ENCODE measurements at regions not wholly inside any gene's neighbourhood (a gene's known extent, or its start where the extent isn't known, plus 50 kb on each side); places are given as distances from the start of the nearest gene placed in this dataset.
"Not testable (repeated sequence)": the region's sequence is repeated elsewhere in the genome, so short reads cannot be mapped to it uniquely, and the experiment has no call there.

- no peak for DNase-seq
Measured at GRCh38 chr9:90505695-90506094, 136.9 kb downstream of the DIRAS2 start.

GRCh38 chr9:90506402-90506801 lies 136.2 kb downstream of the DIRAS2 start:
- not testable (repeated sequence) for DNase-seq

DNA sequence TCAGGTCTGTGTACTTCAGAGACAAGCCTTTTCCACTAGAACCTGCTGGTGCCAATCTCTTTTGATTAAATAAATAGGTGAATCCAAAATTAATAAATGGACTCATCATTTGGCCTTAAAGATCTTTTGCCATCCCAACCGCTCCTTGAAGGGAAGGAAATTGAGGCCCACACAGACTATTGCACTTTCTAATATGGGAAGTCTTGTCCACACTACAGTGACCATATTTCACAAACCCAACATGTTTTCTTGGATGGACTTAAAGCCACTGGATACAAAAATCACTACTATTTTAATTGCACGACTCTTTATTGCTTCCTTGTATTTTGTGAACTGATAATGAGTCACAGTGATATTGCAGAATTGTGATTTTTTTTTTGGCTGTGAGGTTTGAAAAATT lies 135.0 kb downstream of the DIRAS2 start:
- no peak for DNase-seq

DNA sequence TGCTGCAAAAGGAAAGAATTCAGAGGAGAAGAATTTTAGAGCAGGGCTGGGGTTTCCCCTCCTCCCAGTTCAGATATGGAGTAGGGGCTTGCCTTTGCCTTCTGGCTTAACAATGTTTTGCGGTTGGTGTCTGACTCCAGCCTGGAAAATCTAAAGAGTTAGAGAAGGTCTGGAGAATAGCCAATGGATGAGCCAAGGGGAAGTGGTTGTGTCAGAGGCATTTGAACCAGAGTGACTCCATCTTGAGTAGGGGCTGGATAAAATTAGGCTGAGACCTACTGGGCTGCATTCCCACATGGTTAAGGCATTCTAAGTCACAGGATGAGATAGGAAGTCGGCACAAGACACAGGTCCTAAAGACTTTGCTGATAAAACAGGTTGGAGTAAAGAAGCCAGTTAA lies 133.7 kb downstream of the DIRAS2 start:
- DNase-seq, result no peak

- no peak for DNase-seq
Measured at GRCh38 chr9:90511711-90512110, 130.9 kb downstream of the DIRAS2 start.

- no peak for DNase-seq
Measured at GRCh38 chr9:90514877-90515276, 127.7 kb downstream of the DIRAS2 start.

DNA sequence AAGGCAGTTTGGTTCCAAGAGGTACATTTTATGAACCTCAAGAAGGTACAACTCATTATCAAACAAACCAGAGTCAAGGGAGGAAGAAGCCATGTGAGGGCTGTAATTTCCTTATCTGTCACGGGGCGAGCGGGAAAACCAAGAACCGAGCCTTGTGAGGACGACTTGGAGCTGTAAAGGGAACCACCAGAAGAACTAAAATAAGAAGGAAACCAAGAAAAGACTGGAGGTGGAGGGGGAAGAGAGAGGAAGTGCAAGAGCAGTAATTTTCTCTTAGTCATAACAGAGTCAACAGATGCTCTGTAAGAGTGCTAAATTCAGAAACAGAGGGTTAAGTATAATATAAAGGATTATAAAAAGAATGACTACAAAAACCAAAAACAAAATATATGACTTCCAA lies 127.1 kb downstream of the DIRAS2 start:
- no peak for DNase-seq

- peak in 1 of 3 experiments; percentile 14 for DNase-seq
Measured at GRCh38 chr9:90517103-90517502, 125.5 kb downstream of the DIRAS2 start.

GRCh38 chr9:90521811-90522570 lies 120.6 kb downstream of the DIRAS2 start:
- no peak for DNase-seq

- DNase-seq, result peak in 1 of 3 experiments; percentile 45
Measured at GRCh38 chr9:90523958-90524357, 118.7 kb downstream of the DIRAS2 start.

- DNase-seq, result peak in 1 of 3 experiments; percentile 2
Measured at GRCh38 chr9:90526386-90526785, 116.2 kb downstream of the DIRAS2 start.

GRCh38 chr9:90536094-90536493 lies 106.5 kb downstream of the DIRAS2 start:
- not testable (repeated sequence) for DNase-seq

DNA sequence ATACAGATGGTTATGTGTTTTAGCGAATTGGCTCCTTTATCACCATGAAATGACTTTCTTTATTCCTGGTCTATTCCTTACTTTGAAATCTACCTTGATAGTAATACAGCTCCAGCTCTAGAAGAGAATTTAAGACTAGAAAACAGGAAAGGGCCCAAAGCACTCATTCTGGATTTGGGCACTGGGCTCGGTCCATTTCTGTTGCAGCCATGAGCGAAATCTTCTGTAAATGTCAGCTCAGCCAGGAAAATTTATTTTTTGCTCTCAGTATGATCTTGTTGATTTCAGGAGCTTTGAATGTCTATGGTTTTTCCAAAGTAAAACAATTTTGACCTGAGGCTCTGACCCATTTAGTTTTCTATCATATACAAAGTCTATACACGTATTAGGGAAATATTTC lies 104.1 kb downstream of the DIRAS2 start:
- no peak for DNase-seq

GRCh38 chr9:90539286-90539685 lies 103.3 kb downstream of the DIRAS2 start:
- no peak for DNase-seq

GRCh38 chr9:90540734-90541133 lies 101.9 kb downstream of the DIRAS2 start:
- no peak for DNase-seq

GRCh38 chr9:90544488-90544887 lies 98.1 kb downstream of the DIRAS2 start:
- DNase-seq, result peak in 1 of 3 experiments; percentile 17

GRCh38 chr9:90546200-90546599 lies 96.4 kb downstream of the DIRAS2 start:
- DNase-seq, result peak; percentile 84 to 99 (median 89)

DNA sequence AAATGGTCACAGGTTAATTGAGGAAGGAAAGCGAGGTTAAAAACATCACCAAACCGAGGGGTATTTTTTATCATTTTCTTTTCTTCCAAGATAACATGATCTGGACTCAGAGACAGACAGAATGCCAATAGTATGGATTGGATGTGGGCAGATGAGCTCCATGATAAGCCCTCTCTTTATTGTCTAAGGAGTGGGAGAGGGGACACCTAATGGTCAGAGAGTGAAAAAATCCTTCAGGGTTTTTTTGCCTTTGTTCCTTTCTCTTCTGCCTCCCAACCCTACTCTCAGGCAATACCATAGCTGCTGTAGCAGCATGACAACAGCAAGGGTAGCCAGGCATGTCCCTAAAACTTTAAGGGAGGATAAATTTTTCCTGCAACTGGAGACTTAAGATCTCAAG lies 94.7 kb downstream of the DIRAS2 start:
- DNase-seq, result no peak

DNA sequence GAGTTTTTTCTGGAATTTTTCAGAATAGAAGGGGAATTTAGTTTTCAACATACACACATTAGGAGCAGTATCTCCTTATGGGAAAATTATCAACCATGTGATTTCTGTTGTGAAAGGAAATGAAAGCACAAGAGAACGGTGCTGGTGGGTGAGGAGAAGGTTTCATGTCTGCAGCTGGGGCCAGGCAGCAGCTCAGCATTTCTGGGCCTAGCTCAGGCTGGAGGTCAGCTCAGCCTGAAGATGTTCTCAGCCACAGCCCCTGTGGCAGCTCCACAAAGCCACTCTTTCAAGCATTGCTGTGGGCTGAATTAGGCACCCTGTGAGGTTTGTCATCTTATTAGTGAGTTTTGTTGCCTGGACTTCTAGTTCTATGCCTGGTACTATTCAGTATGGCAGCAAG lies 90.3 kb downstream of the DIRAS2 start:
- no peak for DNase-seq

- no peak for DNase-seq
Measured at GRCh38 chr9:90555351-90556057, 87.1 kb downstream of the DIRAS2 start.

GRCh38 chr9:90556897-90557675 lies 85.5 kb downstream of the DIRAS2 start:
- DNase-seq, result peak in 1 of 3 experiments; percentile 35

DNA sequence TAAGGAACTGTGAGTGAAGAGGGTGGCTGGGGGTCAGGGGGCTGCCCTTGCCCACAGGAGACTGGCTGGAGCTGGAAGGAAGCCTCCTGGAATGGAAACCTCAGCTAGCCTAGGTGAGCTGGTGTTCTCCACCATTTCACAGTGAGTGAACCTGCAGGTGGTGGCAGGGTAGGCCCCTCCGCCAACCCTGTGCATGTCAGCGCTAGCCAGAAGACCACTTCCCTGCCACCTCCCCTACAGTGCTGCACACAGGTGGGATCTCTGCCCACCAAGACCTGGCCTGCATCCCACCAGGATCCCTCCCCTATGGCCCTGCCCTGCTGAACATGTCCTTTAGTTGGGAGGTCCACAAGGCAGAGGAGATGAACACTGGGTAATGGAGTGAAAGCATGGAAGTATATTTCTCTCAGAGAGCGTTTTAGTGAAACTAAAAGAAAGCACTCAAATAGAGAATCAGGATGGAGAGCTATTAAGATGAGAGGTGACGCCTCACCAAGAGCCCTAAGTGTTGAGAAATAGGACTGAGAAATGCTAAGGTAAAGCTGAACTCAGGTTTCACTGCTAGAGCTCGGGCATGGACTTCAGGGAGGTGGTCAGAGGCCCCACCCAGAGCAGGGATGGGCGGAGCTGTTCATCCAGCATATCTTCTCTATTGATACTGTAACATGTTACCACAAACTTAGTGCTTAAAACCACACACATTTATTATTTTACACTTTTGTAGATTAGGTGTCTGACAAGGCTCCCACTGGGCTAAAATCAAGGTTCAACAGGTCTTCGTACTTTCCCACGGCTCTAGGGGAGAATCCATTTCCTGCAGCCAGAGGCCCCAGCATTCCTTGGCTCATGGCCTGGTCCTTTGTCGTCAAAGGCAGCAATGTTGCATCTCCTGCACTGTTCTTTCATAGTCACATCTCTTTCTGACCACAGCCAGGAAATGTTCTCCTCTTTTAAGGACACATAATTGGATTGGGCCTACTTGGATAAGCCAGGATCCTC lies 83.2 kb downstream of the DIRAS2 start:
- no peak for DNase-seq

Data from NCI-H1417 (cell line).